HG02610 (cell line): ENCODE measurements at regions not wholly inside any gene's neighbourhood (a gene's known extent, or its start where the extent isn't known, plus 50 kb on each side); places are given as distances from the start of the nearest gene placed in this dataset.

Experiments
- ATAC-seq: cut with Tn5 transposase; IDR thresholded peaks from one replicate; pipeline ENCODE4 v1.9.1; 2021; ENCODE audit warnings: mild to moderate bottlenecking, moderate library complexity; ENCODE audit not compliant: unreplicated experiment

GRCh38 chr1:69203166-69203565 lies 364.6 kb upstream of the LRRC7 start:
- no peak for ATAC-seq

- ATAC-seq = no peak
These were observed 354.1 kb upstream of the LRRC7 start for GRCh38 chr1:69213644-69214043.

GRCh38 chr1:69215883-69216282 lies 351.8 kb upstream of the LRRC7 start:
- no peak for ATAC-seq

GRCh38 chr1:69220672-69221071 lies 347.1 kb upstream of the LRRC7 start:
- ATAC-seq = no peak

- ATAC-seq = no peak
These were observed 346.2 kb upstream of the LRRC7 start for GRCh38 chr1:69221524-69221923.

GRCh38 chr1:69223156-69223555 lies 344.6 kb upstream of the LRRC7 start:
- no peak for ATAC-seq

- ATAC-seq = no peak
These were observed 339.2 kb upstream of the LRRC7 start for GRCh38 chr1:69228501-69228900.

- ATAC-seq = no peak
These were observed 337.5 kb upstream of the LRRC7 start for GRCh38 chr1:69230208-69230607.

GRCh38 chr1:69233463-69233862 lies 334.3 kb upstream of the LRRC7 start:
- ATAC-seq = no peak

- ATAC-seq = no peak
These were observed 323.5 kb upstream of the LRRC7 start for GRCh38 chr1:69244211-69244610.

GRCh38 chr1:69246109-69246508 lies 321.6 kb upstream of the LRRC7 start:
- ATAC-seq = no peak

- no peak for ATAC-seq
These were observed 321.0 kb upstream of the LRRC7 start for GRCh38 chr1:69246710-69247109.

- no peak for ATAC-seq
These were observed 315.0 kb upstream of the LRRC7 start for GRCh38 chr1:69252696-69253095.

GRCh38 chr1:69256036-69256435 lies 311.7 kb upstream of the LRRC7 start:
- ATAC-seq = no peak

GRCh38 chr1:69258842-69259241 lies 308.9 kb upstream of the LRRC7 start:
- ATAC-seq = no peak

- no peak for ATAC-seq
These were observed 303.8 kb upstream of the LRRC7 start for GRCh38 chr1:69263921-69264391.

- ATAC-seq = no peak
These were observed 298.2 kb upstream of the LRRC7 start for GRCh38 chr1:69269491-69269890.

GRCh38 chr1:69271587-69272125 lies 296.1 kb upstream of the LRRC7 start:
- ATAC-seq = no peak

- no peak for ATAC-seq
These were observed 295.0 kb upstream of the LRRC7 start for GRCh38 chr1:69272684-69273083.

- no peak for ATAC-seq
These were observed 288.8 kb upstream of the LRRC7 start for GRCh38 chr1:69278923-69279322.

GRCh38 chr1:69283516-69283915 lies 284.2 kb upstream of the LRRC7 start:
- no peak for ATAC-seq

- ATAC-seq = no peak
These were observed 283.2 kb upstream of the LRRC7 start for GRCh38 chr1:69284508-69284907.

GRCh38 chr1:69288416-69288815 lies 279.3 kb upstream of the LRRC7 start:
- ATAC-seq = no peak
